Activated naive CD4-positive, alpha-beta T cell treated with anti-CD3 and anti-CD28 coated beads, Interleukin-2, amount 50 U/mL, for 72 hours (primary cell): ENCODE measurements at regions not wholly inside any gene's neighbourhood (a gene's known extent, or its start where the extent isn't known, plus 50 kb on each side); places are given as distances from the start of the nearest gene placed in this dataset.

Source experiments
- ATAC-seq, 2 donors: fragments of 150-1000 bp; cut with Tn5 transposase; 2 replicates each; pipeline ENCODE4 v1.10.0; 2021; ENCODE audit warnings: mild to moderate bottlenecking in 2 of 2, moderate library complexity in 2 of 2
- DNase-seq, 2 donors: peaks; one replicate each; pipeline ENCODE4 v3.0.0; 2021 to 2022; ENCODE audit warnings: low spot score in 2 of 2
- H3K27ac Mint-ChIP-seq, 2 donors: one replicate each; pipeline ENCODE4 v1.8.0; 2022; ENCODE audit warnings: mild to moderate bottlenecking in 2 of 2, mixed read lengths in 2 of 2
- H3K36me3 Mint-ChIP-seq, 2 donors: one replicate each; pipeline ENCODE4 v1.8.0; 2022; ENCODE audit warnings: mixed read lengths in 2 of 2
- H3K9me3 Mint-ChIP-seq, 2 donors: one replicate each; pipeline ENCODE4 v1.8.0; 2022; ENCODE audit warnings: mixed read lengths in 2 of 2

DNA sequence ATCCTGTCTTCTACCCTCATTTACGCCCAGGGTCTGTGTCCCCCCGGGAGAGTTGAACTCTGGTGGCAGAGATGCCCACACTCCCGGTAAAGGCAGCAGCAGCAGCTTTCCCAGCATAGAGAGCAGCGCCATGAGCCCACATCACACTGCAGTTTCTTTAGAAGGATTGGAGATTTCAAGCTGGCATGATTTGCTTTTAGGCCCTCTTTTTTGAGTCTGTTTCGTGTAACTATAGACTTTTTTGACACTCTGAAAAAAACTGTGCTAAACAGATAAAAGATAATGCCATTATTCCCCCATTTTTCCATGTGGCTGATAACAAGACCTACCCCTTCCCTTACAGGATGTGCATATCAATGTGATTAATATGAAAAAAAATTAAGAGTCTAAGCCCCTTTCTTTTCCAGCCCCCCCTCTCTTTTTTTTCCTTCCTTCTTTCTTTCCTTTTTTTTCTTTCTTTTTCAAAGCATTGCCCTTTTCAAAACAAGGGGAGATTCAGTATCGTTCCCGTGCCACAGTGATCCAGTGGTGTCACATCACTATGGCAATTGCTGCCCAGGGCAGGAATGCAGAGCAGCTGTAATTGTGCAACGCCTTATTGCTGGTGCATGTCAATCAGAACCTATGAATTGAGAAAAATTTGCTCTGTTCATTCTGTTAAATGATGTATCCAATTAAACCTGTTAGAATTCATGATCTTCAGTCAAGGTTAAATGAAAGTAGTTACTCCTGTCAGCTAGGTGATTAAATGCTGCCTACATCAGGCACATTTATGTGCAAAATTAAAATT is 104.5 kb downstream of the CDCA7 start:
- Mint-ChIP-seq H3K36me3 (no peaks in the 10 kb centered on the region), H3K27ac (no peak overlapping the region), H3K9me3 (no peaks in the 10 kb centered on the region)
- no peak for DNase-seq
- no peak for ATAC-seq

DNA sequence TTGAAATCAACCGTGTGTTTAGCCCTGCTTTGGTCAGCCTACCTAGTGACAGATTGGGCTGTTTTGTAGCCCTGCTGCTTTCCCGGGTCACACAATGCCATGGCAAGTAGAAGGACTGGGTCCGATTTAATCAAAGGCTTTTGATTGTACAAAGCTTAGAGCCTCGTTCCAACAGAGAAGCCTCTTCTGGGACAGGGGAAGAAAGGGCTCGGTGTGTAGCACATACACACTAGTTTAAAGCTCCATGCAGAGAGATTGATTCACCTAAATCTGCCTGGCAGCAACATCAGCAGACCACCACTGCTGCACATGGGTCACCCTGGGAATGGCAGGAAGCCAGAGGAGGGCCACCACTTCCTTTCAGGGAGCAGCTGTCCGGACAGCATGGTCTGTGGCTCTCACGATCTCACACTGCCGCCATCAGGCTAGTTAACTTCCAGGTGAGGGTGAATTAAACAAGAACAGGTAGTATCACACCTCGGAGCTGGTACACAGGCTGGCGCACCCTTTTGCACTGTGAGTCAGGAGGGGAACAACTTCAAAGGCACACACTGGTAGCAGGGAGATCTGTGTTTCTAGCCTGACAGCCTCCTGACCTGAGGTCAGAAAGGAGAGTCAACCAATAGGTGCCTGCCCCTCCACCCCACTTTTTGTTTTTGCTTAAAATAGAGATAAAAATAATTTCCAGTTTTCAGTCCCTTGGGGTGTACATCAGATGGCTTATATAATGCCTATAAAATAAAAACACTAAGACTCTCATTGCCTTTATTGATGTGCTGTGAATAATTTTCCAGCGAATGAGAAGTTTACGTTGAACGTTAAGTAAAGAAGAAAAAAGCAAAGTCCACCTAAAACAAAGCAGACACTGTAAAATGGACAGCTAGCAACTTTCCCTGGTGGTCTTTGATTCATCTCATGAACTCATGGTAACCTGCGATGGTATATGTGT is 108.5 kb downstream of the CDCA7 start:
- H3K36me3 Mint-ChIP-seq = no peaks in the 10 kb centered on the region
- DNase-seq (no peak), ATAC-seq (no peak)
- no peaks in the 10 kb centered on the region for H3K9me3 Mint-ChIP-seq
- no peak overlapping the region for H3K27ac Mint-ChIP-seq

DNA sequence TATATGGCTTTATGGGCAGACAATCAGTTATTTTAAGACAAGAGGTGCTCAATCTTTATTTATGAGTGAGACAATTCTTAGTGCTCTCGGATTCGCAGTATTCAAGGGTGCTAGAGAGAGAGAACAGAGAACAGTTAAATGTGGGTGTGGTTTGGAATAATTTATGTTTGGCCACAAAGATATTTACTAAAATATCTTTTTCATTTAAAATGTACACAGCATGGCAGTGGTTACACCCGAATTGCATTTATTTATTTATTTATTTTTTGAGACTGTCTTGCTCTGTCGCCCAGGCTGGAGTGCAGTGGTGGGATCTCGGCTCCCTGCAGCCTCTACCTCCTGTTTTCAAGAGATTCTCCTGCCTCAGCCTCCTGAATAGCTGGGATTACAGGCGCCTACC is 109.2 kb downstream of the CDCA7 start:
- ATAC-seq (no peak), DNase-seq (no peak)
- H3K27ac Mint-ChIP-seq = no peak overlapping the region
- no peaks in the 10 kb centered on the region for H3K9me3 Mint-ChIP-seq
- H3K36me3 Mint-ChIP-seq = no peaks in the 10 kb centered on the region

DNA sequence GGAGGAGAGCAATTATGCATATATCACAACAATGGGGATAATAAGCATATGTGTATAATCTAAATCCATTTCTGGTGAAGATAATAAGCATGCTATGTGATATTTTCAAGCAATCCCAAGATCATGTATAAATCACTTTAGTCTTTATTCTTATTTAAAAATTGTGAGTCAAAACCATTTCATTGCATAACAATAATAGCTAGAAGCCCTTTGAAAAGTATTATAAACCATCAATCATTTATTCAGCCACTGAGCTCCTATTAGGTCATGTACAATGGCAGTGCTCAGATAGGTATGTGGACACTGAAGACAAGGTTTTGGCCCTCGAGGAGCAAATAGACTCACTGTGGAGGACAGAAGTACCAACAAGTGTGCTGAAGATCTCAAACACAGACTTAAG is 113.1 kb downstream of the CDCA7 start:
- H3K36me3 Mint-ChIP-seq = peaks cover 0 to 6% of the 10 kb centered on the region in 2 donors
- no peak overlapping the region for H3K27ac Mint-ChIP-seq
- H3K9me3 Mint-ChIP-seq = peaks cover 0 to 5% of the 10 kb centered on the region in 2 donors
- no peak for DNase-seq
- no peak for ATAC-seq

DNA sequence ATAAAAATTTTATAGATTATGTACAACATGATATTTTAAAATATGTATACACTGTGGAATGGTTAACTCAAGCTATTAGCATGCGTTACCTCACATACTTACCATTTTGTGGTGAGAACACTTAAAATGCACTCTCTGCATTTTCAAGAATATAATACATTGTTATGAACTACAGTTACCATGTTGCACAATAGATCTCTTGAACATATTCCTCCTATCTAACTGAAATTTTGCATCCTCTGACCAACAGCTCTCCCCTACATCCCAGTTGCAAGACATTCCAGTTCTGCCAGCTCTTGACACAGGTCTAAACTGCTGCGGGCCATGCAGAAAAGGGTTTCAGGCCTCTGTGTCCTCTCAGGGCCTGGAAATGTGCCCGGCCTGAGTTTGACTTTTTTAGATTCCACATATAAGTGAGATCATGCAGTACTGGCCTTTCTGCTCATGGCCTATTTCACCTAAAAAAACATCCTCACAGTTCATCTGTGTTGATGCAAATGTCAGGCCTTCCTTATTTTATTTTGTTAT is 113.7 kb downstream of the CDCA7 start:
- no peak overlapping the region for H3K27ac Mint-ChIP-seq

DNA sequence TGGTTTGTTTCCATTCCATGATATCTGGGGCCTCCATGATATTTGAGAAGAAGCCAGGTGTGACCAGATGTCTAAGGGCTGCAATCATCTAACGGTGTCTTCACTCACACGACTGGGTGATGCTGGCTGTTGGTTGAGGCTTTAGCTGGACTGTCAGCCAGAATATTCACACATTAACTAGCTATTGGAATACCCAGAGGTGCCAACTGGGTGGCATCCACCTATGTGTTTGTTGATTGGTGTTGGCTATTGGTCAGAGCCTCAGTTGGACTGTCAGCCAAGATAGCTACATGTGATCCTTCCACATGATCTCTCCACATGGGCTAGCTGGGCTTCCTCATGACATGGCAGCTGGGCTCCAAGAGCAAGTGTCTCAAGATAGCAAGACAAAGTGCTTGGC is 117.4 kb downstream of the CDCA7 start:
- no peak for DNase-seq
- H3K9me3 Mint-ChIP-seq = peaks cover 0 to 5% of the 10 kb centered on the region in 2 donors
- H3K27ac Mint-ChIP-seq = no peak overlapping the region
- ATAC-seq = no peak
- H3K36me3 Mint-ChIP-seq = peaks cover 0 to 6% of the 10 kb centered on the region in 2 donors

More for the DNA sequence above, 113.7 kb downstream of the CDCA7 start:
- peaks cover 0 to 6% of the 10 kb centered on the region in 2 donors for H3K36me3 Mint-ChIP-seq
- peaks cover 0 to 5% of the 10 kb centered on the region in 2 donors for H3K9me3 Mint-ChIP-seq
- DNase-seq (no peak), ATAC-seq (no peak)

DNA sequence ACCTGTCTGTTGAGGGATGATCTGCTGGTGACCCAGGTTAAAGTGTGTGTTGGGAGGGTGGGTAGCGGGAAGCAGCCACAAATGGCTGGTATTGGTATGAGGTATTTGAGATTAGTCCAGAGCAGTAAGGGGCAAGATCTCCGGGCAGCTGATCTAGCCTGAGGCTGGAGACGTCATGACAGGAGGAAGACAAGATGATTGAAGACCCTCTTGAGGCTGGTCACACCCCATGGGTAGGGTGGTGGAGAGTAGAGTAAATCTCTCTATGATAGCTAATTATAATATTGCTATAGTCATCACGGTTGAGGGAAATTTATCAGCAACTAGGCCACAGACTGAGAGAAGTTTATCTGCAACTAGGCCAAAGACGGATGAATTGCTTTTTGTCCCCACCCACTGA is 128.5 kb downstream of the CDCA7 start:
- DNase-seq = no peak
- H3K9me3 Mint-ChIP-seq = no peaks in the 10 kb centered on the region

DNA sequence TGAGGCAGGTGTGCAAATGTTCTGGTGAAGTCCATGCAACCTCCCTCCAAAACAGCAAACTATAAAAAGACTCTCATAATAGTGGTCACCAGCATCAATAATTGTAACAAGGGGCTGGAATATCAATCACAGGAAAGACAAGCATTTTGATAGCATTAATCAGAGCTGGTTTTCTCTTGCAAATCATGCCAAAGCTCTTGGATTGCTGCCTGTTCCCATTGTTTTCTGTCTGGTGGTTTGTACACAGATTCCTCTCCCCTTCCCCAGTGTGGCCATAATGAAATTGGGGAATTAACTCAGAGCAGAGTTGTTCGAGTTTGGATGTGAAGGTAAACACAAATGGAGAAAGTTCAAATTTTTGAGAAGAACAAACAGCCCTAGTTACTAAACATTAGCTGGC is 134.2 kb downstream of the CDCA7 start:
- H3K36me3 Mint-ChIP-seq = no peaks in the 10 kb centered on the region
- H3K9me3 Mint-ChIP-seq = no peaks in the 10 kb centered on the region
- ATAC-seq (no peak), DNase-seq (no peak)
- no peak overlapping the region for H3K27ac Mint-ChIP-seq

More for the DNA sequence above, 128.5 kb downstream of the CDCA7 start:
- Mint-ChIP-seq H3K36me3 (no peaks in the 10 kb centered on the region), H3K27ac (no peak overlapping the region)
- ATAC-seq = no peak

DNA sequence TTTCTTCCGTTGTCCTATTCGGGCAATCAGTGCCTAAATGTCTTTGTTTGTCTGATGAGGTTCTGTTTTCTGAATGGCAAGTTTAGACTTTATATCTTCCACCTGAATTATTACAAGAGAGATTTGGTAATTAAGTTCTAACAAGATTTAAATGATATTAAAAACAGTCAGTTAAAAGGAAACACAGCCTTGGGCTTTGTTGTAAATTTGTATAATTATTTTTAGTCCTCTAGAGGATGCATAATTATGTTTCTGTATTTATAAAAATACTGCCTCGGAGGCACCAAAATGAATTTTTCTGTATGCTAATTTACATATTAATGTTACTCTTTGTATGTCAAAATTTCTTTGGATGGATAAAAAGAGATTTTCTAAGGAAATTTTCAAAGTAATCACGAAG is 136.7 kb downstream of the CDCA7 start:
- Mint-ChIP-seq H3K27ac (no peak overlapping the region), H3K9me3 (no peaks in the 10 kb centered on the region), H3K36me3 (no peaks in the 10 kb centered on the region)
- ATAC-seq = no peak
- DNase-seq = no peak

DNA sequence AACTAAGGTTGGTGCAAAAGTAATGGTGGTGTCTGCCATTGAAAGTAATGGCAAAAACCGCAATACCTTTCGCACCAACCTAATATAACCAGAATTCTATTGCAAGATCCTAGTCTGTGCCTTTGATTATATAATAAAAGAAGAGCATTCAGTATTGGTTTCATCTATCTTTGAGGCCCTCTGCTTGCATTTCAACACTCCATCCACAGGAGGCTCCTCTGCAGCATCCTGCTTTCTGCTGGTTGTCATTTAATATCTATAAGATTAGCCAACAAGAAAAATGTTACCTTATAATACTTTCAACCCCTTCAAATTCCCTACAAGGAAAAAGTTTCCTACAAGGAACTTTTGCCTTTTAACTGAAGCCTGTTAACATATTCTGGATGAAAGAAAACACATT is 139.2 kb downstream of the CDCA7 start:
- ATAC-seq (no peak), DNase-seq (no peak)
- H3K27ac Mint-ChIP-seq = no peak overlapping the region
- H3K36me3 Mint-ChIP-seq = no peaks in the 10 kb centered on the region
- no peaks in the 10 kb centered on the region for H3K9me3 Mint-ChIP-seq

DNA sequence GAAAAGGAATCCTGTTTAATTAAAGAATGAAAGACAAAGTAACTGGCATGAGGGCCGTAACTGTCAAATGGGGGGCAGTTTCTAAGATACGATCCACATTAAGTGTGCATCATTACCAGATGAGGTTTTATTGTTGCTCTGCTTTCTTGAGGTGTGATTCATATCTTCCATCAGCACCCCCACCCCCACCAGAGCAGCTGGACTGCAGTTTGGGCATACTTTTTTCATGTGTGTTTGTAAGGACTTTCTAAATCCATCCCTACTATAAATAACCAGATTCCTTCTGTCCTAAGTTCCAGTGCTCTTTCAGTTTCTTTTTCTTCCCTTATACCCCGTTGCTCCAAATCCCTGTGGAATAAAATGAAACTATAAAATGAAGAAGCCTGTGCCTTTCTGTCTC is 142.1 kb downstream of the CDCA7 start:
- no peak for ATAC-seq
- Mint-ChIP-seq H3K27ac (no peak overlapping the region), H3K9me3 (peaks cover 0 to 9% of the 10 kb centered on the region in 2 donors), H3K36me3 (no peaks in the 10 kb centered on the region)
- DNase-seq = no peak

DNA sequence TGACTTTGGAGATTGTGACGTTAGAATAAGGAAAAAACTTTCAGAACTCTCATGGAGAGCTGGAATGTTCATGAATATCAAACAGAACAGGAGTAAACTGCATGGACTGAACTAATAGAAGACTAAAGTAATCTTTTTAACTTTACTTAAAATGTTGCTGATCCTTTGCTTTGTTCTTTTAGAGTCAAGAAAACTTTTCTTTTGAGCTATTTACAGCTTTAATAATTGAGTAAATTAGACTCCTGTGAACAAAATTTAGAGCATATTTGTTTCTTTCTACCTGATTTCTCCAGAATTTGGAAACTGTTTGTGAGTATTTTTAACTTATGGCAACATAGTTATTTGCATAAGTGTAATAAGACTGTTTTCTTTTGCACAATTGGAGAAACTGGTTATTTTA is 146.3 kb downstream of the CDCA7 start:
- Mint-ChIP-seq H3K27ac (no peak overlapping the region), H3K9me3 (peaks cover 4 to 9% of the 10 kb centered on the region in 2 donors), H3K36me3 (no peaks in the 10 kb centered on the region)
- ATAC-seq = no peak
- DNase-seq = no peak

DNA sequence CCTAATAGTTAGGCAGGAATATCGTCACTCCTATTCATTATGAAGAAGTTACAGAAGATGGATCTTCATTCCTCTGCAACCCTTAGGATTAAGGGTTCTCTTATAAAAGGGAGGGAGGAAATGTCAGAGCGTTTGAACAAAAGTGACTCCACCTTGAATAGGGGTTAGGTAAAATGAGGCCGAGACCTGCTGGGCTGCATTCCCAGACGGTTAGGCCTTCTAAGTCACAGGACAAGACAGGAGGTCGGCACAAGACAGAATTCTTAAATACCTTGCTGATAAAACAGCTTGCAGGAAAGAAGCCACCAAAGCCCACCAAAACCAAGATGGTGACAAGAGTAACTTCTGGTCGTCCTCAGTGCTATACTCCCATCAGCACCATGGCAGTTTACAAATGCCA is 147.6 kb downstream of the CDCA7 start:
- Mint-ChIP-seq H3K36me3 (no peaks in the 10 kb centered on the region), H3K27ac (no peak overlapping the region), H3K9me3 (peaks cover 4 to 9% of the 10 kb centered on the region in 2 donors)
- DNase-seq (no peak), ATAC-seq (no peak)

DNA sequence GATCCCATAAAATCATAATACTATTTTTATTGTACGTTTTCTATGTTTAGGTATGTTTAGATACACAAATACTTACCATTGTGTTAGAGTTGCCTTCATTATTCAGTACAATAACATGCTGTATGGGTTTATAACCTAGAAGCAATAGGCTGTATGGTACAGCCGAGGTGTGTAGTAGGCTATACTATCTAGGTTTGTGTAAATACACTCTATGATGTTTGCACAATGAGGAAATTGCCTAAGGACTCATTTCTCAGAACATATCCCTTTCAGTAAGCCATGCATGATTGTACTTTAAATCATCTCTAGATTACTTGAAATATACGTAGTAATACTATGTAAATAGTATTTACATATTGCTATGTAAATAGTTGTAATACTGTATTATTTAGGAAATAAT is 156.7 kb downstream of the CDCA7 start:
- Mint-ChIP-seq H3K36me3 (no peaks in the 10 kb centered on the region), H3K9me3 (no peaks in the 10 kb centered on the region), H3K27ac (no peak overlapping the region)
- DNase-seq (no peak), ATAC-seq (no peak)

DNA sequence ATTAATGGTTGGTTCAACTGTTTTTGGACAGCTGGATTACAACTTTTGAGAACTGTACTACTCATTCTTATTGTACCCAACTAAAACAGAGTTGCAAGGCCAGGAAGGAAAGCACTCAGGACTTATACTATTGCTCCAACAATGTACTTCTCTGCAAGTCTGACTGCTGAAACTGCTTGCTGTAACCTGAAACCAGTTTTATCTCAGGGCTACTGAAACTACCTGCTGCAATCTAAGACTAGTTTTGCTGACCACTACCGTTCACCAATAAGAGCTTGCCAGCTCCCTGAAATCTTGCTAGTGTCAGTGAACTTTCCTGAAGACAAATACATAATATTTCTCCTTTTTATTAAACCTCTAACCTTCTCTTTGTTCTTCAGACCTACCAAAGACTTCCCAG is 157.3 kb downstream of the CDCA7 start:
- H3K27ac Mint-ChIP-seq = no peak overlapping the region
- ATAC-seq (no peak), DNase-seq (no peak)
- H3K36me3 Mint-ChIP-seq = no peaks in the 10 kb centered on the region
- H3K9me3 Mint-ChIP-seq = peaks cover 2 to 3% of the 10 kb centered on the region in 2 donors

DNA sequence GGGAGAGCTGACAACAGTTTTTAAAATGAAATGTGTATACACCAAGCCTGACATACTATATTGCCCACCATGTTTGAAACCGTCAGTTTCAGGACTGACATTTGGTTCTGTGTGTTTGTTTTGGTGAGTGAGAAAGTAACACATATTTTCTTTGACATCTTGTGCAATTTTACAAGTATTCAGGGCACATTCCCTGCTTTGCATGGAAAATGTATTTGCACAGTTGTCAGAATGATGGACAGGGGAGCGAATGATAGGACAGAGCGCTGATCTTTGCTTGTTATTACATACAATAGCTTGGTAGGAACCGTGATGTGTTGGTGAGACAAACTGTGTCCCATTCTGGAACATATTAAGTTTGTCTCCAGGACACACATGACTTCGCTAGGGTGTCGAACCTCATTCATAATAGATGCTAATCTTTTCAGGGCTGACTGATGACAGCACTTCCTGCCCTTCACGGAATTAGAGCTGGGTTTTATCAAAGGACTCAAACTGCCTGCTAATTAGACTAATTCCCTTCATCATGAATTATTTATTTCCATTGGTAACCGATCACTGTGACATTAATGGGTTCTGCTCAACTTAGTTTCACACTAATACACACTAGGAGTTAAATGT is 158.5 kb downstream of the CDCA7 start:
- no peaks in the 10 kb centered on the region for H3K36me3 Mint-ChIP-seq
- no peak for ATAC-seq
- H3K9me3 Mint-ChIP-seq = peaks cover 5 to 9% of the 10 kb centered on the region in 2 donors
- no peak for DNase-seq
- H3K27ac Mint-ChIP-seq = no peak overlapping the region

DNA sequence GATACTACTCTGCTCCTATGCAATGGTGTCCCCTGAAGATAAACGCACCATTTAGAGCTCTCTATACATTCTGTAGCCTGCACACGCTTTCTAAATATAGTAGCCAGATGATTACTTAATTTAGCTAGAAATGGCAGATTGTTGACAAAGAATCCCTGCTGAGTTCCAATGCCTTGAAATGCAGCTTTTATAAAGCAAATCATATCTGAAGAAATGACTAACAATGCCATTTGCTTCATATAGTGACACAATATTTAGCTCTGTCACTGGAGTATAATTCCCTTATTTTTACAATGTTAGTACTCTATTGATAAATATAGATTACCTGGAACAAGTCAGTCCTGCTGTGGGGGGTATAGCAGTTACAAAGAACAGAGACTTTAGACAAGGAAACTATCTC is 166.2 kb downstream of the CDCA7 start:
- no peak for ATAC-seq
- Mint-ChIP-seq H3K9me3 (peaks cover 9 to 16% of the 10 kb centered on the region in 2 donors), H3K27ac (no peak overlapping the region), H3K36me3 (no peaks in the 10 kb centered on the region)
- DNase-seq = no peak
